HG02884 (cell line): ENCODE measurements at regions not wholly inside any gene's neighbourhood (a gene's known extent, or its start where the extent isn't known, plus 50 kb on each side); places are given as distances from the start of the nearest gene placed in this dataset.
"Not testable (repeated sequence)": the region's sequence is repeated elsewhere in the genome, so short reads cannot be mapped to it uniquely, and the experiment has no call there.

ENCODE experiments used
- ATAC-seq: cut with Tn5 transposase; IDR thresholded peaks from one replicate; pipeline ENCODE4 v1.9.1; 2021; ENCODE audit warnings: mild to moderate bottlenecking, moderate library complexity; ENCODE audit not compliant: unreplicated experiment

DNA sequence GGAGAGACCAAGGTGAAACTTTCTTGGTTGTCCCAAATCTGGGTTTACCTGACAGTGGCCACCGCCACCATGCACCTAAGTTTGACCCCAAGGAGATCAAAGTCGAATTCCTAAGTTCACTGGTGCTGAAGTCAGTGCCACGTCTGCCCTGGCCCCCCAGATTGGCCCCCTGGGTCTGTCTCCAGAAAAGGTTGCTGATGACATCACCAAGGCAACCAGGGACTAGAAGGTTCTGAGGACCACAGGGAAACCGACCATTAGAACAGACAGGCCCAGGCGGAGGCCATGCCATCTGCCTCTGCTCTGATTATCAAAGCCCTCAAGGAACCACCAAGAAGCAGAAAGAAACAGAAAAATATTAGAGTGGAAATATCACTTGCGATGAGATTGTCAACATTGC, 91.2 kb downstream of the DLL1 start:
- no peak for ATAC-seq

DNA sequence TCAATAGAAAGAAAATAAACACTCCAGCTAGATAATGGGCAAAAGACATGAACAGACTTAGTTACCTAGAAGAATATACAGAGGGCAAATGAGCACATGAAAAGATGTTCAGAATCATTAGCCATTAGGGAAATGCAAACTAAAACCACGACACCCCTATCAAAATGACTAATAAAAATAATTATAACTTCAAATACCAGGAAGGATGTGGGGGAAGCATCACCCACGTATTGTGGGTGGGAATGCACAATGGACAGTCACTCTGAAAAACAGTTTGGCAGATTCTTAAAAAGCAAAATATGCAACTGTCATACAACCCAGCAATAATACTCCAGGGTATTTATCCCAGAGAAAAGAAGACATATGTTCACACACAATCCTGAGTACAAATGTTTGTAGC, 92.6 kb downstream of the DLL1 start:
- no peak for ATAC-seq

DNA sequence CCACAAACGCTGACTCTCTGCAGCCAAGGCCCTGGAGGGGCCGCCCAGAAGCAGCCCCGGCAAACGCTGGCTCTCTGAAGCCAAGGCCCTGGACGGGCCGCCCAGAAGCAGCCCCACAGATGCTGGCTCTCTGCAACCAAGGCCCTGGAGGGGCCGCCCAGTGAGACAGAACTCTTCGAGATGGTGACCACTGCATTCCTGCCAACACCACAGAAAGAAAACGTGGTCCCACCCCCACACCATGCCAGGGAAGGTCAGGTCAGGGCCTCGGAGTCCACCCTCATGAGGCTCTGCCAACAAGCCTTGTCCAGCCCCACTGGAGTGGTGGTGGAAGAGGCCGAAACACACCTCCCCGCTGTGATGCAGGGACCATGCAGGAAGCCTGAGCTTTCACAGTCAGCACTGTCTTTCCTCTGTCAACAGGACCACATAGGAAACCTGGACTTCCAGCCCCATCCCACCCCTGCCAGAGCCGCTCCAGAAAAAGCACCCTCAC, 97.5 kb downstream of the DLL1 start:
- no peak for ATAC-seq

DNA sequence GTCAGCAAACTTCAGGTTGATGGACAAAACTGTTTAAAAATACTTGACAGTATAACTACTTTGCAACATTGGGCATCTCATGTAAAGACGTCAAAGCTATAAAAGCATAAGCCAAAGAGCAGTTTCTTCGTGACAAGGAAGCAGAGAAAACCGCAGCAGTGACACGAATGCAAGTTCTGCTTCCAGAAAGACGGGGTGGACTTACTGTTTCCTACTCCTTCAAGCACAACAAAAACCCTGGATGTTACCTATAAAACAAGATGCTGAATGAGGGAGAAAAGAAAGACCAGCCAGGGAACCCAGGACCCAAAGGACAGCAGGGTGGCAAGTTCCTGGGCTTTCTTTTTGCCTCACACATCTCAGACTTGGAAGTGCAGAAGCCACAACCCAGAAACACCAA, 98.0 kb downstream of the DLL1 start:
- ATAC-seq: no peak

DNA sequence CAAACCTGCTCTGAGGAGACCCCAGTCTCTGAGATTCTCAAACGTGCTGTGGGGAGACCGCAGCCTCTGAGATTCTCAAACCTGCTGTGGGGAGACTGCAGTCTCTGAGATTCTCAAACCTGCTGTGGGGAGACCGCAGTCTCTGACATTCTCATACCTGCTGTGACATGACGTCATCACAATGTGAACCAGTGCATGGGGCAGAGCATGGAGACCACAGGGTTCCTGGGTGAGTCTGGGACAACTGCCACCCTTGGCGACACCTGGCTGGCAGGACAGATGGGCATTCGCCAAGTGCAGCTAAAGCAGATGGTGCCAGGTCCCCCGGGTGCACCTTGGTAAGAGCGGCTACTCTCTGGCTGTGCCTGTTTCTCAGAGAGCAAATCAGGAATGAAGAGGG, 98.8 kb downstream of the DLL1 start:
- ATAC-seq: not testable (repeated sequence)

DNA sequence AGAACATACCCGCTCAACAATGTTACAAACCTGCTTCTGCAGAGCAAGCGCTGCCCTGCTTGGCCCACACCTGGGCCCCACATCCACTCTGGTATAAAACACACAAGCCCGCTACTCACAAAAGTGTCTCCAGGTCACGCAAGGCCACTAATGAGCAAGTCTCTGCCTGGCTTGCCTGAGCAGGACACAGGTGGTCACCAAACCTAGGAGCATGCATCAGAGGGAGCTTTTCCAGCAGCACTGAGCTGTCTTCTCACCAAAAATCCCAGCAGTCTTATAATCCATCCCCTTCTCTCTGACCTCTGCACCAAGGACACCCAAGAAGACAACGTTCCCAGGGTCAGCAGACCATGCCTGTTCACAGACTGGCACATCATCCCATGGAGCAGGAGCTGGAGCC, 100.8 kb downstream of the DLL1 start:
- no peak for ATAC-seq

DNA sequence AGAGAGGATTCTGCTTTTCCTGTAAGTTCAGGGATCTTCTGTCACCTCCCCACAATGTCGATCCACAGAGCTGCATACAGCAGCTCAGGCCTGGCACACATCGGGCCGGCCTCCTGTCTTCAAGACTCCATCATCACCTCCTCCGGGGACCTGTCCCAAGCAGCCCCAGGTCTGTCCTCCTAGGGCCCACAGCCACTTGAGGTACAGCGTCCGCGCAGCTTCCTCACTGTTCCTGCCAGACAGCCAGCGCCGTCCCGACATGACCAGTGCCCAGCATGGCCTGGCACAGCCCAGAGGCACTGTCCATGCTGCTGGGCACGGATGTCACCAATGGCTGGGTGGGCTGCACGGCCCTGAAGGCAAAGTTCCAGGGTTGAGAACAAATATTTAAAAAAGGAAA, 101.6 kb downstream of the DLL1 start:
- no peak for ATAC-seq

DNA sequence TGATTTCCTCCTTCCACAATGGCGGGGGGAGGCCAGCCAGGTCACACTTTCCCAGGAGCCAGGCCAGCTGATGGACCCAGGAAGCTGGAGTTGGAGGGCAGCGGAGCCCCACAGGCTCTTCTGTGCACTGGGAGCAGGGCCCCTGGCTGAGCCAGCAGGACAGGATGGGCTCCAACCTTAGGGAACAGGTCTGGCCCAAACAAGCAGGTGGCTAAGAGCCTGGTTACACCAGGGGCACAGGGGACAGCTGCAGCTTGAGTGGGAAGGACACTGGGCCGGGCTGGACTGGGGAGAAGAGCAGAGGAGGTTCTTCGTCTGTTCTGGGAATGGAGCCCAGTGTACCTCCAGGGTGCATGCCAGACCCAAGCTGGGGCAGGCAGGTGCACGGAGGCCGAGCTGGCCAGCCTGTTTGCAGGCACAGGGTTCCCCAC, 102.3 kb downstream of the DLL1 start:
- ATAC-seq: no peak

DNA sequence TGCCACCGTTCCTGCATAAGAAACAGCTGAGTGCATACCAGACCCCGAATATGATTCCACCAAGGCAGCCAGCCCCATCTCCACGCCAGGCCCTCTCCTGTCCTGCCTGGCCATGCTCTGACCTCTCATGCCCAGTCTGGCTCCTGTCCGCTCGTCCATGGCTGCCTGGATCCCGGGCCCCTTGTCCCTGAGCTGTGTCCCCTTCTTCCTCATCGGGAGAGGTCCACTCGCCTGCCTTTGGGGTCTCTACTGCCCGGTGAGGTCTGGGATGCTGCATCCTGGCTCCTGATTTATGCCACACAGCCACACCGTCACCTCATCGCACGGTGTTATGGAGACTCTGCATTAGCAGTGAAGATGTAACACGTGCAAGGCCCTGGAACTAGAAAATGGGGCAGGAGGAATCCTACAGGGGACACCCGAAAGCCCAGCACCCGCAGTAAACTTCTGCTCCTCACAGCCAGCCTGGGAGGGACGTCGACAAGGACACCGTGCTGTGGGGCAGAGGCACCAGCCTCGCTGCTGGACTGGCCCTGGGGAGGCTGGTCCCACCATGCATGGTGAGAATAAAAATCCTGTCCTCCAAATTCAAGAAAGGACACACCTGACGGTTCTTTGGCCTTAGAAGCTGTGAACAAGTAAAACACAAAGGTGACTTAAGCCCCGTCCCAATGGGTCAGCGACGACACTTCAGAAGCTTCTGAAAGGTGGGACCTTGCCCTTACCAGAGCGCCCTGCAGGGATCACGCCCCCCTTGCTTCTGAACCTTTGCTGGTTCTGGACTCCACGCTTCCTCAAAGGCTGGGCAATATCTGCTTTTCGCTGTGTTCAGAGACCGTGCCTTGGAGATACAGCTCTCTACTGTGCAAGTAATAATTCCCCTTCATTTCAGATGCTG, 103.0 kb downstream of the DLL1 start:
- no peak for ATAC-seq

DNA sequence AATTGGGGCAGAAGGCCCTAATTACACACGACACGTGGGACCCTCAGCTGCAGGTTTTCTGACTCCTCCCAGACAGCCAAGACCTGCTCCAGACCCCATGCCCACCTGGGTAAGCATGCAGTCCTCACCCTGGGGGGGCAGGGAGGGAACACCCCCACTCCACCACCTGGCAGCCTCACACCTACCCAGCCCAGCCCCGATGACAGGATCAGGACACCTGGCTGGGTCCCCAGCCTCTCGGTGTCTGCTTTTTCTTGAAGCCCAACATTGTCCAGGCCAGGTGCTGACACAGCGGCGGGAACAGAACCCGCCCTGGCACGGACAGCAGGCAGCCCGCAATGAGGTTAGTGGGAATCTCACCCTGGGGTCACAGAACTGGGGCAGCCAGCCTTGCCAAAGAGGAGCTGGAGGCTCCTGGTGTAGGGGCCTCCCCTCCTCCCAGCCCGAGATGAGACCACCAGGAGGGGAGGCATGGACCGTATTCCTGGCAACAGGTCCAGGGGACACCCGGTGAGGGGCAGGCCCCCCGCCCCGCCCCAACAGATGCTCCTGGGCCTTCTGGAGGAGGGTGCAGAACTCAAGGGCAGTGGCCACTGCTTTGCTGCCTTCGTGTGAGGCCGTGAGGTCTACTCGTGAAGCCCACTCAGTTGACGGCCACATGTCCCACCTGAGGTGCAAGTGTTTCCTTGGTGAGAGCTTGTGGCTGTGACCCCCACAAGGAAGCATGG, 103.8 kb downstream of the DLL1 start:
- ATAC-seq: no peak

DNA sequence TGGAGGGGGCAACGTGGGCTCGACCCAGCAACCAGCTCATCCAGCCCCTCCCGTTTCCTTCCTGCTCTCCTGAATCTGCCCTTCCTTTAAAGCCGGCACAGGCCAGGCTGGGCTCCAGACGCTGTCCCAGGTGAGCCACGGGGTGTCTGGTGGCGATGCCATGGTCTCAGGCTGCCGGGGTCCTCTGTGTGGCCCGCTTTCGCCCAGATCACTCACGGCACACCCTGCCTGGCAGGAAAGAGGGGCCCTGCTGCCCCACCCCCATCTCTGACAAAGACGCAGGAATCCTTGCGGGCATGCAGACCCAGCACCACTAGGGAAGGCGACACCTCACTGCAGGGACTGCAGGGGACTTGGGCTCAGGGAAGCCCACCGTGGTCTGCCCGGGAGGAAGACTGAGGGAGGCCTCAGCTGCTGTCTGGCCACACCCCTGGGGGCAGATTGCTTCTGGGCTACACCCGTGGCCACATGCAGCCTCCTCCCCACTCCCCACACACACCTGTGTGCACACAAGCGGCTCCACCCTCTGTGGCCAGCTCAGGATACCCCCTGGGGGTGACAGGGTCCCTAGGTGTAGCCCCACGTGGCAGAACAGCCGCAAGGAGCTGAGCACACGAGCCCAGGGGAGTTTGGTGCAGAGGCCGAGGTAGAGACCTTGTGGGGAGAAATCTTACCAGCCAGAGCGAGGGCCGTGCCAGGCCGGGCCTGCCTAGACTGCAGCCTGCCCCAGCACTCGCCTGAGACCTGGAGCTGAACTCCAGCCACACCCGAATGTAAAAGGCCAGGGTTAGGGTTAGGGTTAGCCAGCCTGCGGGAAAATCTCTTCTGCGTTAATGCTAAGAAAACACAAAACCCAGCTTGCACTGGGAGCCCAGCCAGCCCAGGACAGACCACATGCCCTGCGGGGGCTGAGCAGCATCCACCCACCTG, 104.6 kb downstream of the DLL1 start:
- ATAC-seq: no peak

DNA sequence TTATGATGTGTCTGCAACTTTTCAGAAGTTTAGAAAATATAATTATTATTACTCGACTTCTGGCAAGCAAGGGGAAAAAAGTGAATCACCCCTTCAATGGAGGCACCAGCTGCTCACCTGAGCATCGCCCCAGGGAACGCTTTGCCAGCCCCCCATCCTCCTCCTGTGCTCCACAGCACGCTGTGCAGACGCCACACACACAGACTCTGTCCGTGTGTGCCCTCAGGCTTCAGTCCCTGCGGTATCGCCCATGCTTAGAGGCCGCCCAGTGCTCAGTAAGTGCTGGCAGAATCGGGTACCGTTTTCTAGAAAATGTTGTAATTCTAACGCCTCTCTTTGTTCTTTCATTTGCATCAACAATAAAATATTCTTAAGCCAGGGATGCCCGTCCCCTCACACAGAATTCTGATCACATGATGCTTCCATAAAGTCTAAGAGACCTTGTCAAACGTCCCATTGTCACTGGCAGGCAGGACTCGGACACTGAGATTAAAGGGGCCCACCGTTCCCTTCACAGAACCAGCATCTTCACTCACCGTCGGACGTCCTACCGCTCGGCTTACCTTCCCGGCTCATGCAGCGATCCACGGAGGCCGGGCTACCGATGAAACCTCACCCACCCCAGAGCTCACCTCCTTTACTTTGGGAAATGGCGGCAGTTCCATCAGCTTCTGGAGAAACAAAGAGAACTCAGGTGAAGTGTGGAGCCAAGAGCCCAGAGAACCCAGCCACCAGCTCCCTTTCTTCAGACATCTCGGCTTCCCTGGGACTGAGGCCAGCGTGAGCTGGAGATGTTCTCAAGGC, 105.5 kb downstream of the DLL1 start:
- no peak for ATAC-seq

DNA sequence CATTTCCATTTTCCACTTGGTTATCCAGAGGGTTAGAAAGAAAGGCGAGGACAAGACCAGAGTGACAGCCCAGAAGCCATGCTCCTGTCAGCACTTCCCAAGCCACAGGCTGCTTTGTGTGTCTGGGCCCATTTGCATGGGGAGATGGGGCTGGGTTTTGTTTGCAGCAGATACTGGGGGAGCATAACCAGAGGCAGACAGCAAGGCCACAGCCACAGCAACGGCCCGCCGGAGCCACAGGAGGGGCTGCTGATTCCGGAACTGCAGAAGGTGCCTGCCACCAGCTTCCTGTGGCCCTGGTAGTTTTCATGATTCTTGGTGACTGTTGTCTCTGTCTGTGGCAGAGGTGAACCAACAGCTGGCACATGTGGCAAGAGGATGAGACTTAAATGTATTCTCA, 106.6 kb downstream of the DLL1 start:
- no peak for ATAC-seq

DNA sequence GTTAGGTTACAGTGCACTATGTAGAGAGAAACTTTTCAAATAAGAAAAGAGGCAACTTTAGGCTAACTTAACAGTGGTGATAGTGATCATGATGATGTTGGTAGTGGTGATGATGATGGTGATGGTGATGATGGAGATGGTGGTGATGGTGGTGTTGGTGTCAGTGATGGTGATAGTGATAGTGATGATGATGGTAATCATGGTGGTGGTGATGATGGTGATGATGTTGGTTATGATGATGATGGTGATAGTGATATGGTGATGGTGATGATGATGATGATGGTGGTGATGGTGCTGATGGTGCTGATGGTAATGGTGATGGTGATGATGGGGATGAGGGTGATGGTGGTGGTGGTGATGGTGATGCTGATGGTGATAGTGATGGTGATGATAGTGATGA, 107.4 kb downstream of the DLL1 start:
- ATAC-seq: no peak

DNA sequence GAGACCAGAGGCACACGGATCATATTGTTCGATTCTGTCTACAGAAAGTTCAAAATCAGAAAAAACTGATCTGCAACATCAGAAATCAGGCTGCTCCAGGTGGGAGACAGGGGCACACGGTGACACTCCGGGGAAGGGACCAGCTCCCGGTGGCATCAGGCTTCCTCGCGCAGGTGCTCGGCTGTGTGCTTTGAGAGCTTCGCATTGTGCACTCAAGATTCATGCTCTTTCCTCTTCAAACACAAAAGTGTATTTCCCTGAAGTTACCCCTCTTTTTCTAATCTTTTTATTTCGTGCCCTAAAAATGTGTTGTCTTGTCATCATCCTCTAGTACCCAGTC, 108.1 kb downstream of the DLL1 start:
- no peak for ATAC-seq

DNA sequence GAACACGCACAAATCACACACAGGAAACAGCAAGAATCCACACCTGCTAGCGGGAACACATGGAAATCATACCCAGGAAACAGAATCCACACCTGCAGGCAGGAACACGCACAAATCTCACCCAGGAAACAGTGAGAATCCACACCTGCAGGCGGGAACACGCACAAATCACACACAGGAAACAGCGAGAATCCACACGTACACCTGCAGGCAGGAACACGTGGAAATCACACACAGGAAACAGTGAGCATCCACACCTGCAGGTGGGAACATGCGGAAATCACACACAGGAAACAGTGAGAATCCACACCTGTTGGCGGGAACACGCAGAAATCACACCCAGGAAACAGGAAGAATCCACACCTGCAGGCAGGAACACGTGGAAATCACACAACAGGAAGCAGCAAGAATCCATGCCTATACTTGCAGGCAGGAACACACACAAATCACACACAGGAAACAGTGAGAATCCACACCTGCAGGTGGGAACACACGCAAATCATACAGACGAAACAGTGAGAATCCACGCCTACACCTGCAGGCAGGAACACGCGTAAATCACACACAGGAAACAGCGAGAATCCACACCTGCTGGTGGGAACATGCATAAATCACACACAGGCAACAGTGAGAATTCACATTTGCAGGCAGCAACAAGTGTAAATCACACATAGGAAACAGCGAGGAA, 108.6 kb downstream of the DLL1 start:
- no peak for ATAC-seq

DNA sequence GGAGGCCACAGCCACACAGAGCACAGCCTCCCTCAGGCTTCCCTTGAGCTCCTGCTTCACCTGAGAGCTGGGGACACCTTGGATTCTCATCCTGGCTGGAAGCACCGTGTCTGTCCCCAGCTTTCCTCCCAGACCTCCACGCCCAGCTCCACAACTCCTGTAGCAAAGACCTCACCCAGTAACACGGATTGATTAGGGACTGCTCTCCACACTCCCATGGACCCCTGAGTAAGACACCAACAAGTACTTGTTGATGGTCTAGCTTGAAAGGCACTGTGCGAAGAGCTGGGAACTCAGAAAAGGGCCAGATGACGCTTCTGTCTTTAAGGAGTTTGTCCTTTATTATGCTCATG, 109.6 kb downstream of the DLL1 start:
- no peak for ATAC-seq

DNA sequence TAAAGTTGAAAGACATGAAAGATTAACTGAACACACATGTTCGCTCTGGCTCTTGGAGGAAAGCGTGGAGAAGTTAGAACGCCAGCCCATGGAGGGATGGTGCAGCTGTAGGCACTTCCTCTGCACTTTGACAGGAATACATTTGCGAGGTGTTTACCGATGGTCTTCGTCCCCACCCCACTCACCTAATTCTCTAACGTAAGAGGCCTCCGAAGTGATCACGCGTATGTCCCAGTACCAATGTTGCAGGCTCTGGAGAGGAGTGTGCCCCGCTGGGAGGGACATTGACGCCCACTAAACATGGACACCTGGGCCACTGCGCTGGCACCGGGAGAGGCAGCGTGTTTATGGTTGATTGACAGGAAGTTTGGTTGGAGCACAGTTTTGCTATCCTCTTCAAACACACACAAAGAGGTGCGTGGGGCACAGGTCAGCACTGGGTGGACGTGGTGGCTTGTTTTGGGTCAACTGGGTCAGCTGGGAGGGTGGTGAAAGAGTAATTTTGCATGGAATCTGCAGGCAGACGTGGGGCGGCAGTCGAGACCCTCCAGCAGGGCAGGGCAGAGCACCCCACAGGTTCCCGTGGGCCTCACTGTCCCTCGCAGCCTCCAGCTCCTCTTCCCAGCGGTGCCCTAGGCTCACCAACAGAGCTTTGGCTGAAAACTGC, 110.1 kb downstream of the DLL1 start:
- ATAC-seq: no peak

DNA sequence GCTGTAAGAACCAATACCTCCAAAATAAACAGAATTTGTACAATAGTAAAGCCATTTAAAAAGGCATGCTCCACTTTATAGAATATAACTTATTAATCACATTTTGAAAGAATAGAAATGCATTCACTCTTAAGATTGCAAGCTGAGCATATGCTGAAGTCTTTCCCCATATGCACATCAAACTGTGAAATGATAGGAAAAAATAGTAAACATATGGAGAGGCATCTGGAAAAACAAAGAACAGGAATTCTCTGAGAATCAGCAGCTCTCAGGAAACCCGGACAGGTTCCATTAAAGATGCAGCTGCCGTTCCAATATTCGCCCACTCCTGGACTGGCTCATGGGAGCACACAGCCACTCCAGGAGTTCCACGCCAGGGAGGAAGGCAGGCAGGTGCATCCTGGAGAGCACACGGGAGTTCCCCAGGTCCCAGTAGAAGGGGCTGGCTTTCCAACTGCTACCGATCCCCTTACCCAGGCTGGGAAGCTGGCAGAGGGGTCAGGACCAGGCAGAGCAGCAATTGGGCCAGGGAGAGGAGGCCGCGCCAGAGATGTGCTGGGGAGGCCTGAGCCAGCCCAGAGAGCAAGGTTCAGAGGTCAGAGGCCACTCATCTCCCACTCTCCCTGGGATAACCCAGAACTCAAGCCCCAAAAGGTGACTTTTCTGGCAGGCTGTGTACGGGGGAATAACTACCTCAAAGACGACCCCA, 111.1 kb downstream of the DLL1 start:
- ATAC-seq: no peak
